HepG2 (cell line): ENCODE measurements at regions not wholly inside any gene's neighbourhood (a gene's known extent, or its start where the extent isn't known, plus 50 kb on each side); places are given as distances from the start of the nearest gene placed in this dataset.

Experiments used
- ATAC-seq: fragments of 200-7000 bp; cut with Tn5 transposase; 3 replicates; pipeline ENCODE4 v1.9.1; 2020; ENCODE audit warnings: mild to moderate bottlenecking, moderate library complexity
- BruUV-seq: library from RNA; stranded (reverse); fragments of 400-500 nt; replicated peaks from 2 replicates; lab custom pipeline; 2021; lab: Mats Ljungman, UMichigan
- CTCF ChIA-PET: fragments of 300-600 bp; formaldehyde crosslinking; extraction: SDS; loops from one replicate; lab custom pipeline; 2021; ENCODE audit warnings: low total read pairs, inconsistent platforms, low intra/inter-chr PET ratio; lab: Yijun Ruan, JAX
- POLR2A ChIA-PET: fragments of 350-600 bp; sonication (Branson Sonifier 250); formaldehyde crosslinking; loops from one replicate; lab custom pipeline; 2020; ENCODE audit warnings: antibody characterized with exemption, inconsistent platforms; lab: Yijun Ruan, JAX
- DNase-seq: peaks from one replicate; pipeline ENCODE4 v3.0.0-alpha.2; 2015; ENCODE audit warnings: low spot score
- FAIRE-seq: peaks from 3 replicates; lab custom pipeline; 2011; peaks lifted over from hg19 to GRCh38; lab: Jason Lieb, UNC
- H2AFZ ChIP-seq: one replicate; pipeline ENCODE4 v1.6.1; 2011; ENCODE audit warnings: low read length, inconsistent platforms
- H3K27ac ChIP-seq: fragments of 300-600 bp; 3 replicates; pipeline ENCODE4 v1.8.0; 2011; ENCODE audit warnings: mixed run types, mild to moderate bottlenecking, mixed read lengths, low read length, inconsistent platforms; ENCODE audit not compliant: insufficient read depth; ENCODE audit errors: extremely low read length
- H3K27me3 ChIP-seq, 2 experiments: fragments of 200-600 bp in 1 of 2; 2 replicates in 1 of 2; 3 replicates in 1 of 2; pipeline versions ENCODE4 v1.6.0 to v1.8.0; 2011; ENCODE audit warnings: low read length in 2 of 2, mild to moderate bottlenecking in 2 of 2, moderate library complexity in 2 of 2, inconsistent platforms in 1 of 2; ENCODE audit not compliant: insufficient read depth in 2 of 2, control insufficient read depth in 1 of 2
- H3K36me3 ChIP-seq, 2 experiments: fragments of 200-600 bp in 1 of 2; replicated peaks in 1 of 2; 2 replicates in 1 of 2; 3 replicates in 1 of 2; pipeline versions ENCODE4 v1.5.1 to v1.8.0; 2011; ENCODE audit warnings: low read length in 2 of 2, inconsistent platforms in 1 of 2; ENCODE audit not compliant: insufficient read depth in 2 of 2, control insufficient read depth in 1 of 2
- H3K4me1 ChIP-seq: 2 replicates; pipeline ENCODE4 v1.5.1; 2012; ENCODE audit warnings: low read length, inconsistent platforms; ENCODE audit not compliant: insufficient read depth
- H3K4me2 ChIP-seq: 2 replicates; pipeline ENCODE4 v1.6.0; 2011; ENCODE audit warnings: low read depth, low read length, inconsistent platforms
- H3K4me3 ChIP-seq, 3 experiments: fragments of 200-600 bp in 1 of 3; sonication (generic), shearing (Covaris generic) in 1 of 3; replicated peaks in 1 of 3; 2 replicates each; pipeline ENCODE4 v1.5.1; 2011 to 2016; ENCODE audit warnings: low read length in 3 of 3, inconsistent platforms in 2 of 3, low read depth in 2 of 3, mild to moderate bottlenecking in 2 of 3, control low read depth in 1 of 3, mixed read lengths in 1 of 3; ENCODE audit not compliant: insufficient read depth in 1 of 3
- H3K79me2 ChIP-seq: one replicate; pipeline ENCODE4 v1.6.1; 2011; ENCODE audit warnings: low read length, inconsistent platforms; ENCODE audit not compliant: insufficient read depth
- H3K9ac ChIP-seq: 2 replicates; pipeline ENCODE4 v1.6.0; 2011; ENCODE audit warnings: mild to moderate bottlenecking, low read depth, low read length, inconsistent platforms; ENCODE audit not compliant: insufficient read depth
- H3K9me3 ChIP-seq: 2 replicates; pipeline ENCODE4 v1.5.1; 2012; ENCODE audit warnings: mild to moderate bottlenecking, low read length
- H4K20me1 ChIP-seq: 2 replicates; pipeline ENCODE4 v1.6.0; 2011; ENCODE audit warnings: inconsistent platforms, mild to moderate bottlenecking, low read length, moderate library complexity; ENCODE audit not compliant: insufficient read depth
- GZF1 ChIP-seq: sonication (generic); formaldehyde crosslinking; IDR thresholded peaks from 2 replicates; pipeline ENCODE4 v1.5.1; 2020; ENCODE audit warnings: mild to moderate bottlenecking, missing genetic modification reagents
- IRF2 ChIP-seq: IDR thresholded peaks from 2 replicates; pipeline ENCODE4 v1.6.1; 2018; ENCODE audit warnings: missing genetic modification reagents, missing compliant biosample characterization
- NFRKB ChIP-seq: fragments of 450-650 bp; IDR thresholded peaks from 2 replicates; pipeline ENCODE4 v1.6.1; 2017
- RELA ChIP-seq: sonication (generic); formaldehyde crosslinking; IDR thresholded peaks from 2 replicates; pipeline ENCODE4 v1.4.0; 2020; ENCODE audit warnings: missing genetic modification reagents
- TCF12 ChIP-seq, 2 experiments: fragments of 450-650 bp in 1 of 2; sonication (generic) in 1 of 2; formaldehyde crosslinking in 1 of 2; IDR thresholded peaks; 2 replicates each; pipeline versions ENCODE4 v1.6.1 to v1.8.0; 2017 to 2022; ENCODE audit warnings: antibody characterized with exemption in 1 of 2, mild to moderate bottlenecking in 1 of 2, missing genetic modification reagents in 1 of 2, moderate library complexity in 1 of 2
- ZBTB49 ChIP-seq: sonication (generic); formaldehyde crosslinking; IDR thresholded peaks from 2 replicates; pipeline ENCODE4 v1.4.0; 2020; ENCODE audit warnings: missing genetic modification reagents, borderline replicate concordance
- ZNF253 ChIP-seq: sonication (generic); formaldehyde crosslinking; IDR thresholded peaks from 2 replicates; pipeline ENCODE4 v1.8.0; 2022; ENCODE audit warnings: mild to moderate bottlenecking, missing genetic modification reagents, borderline replicate concordance
- ZNF841 ChIP-seq: sonication (generic); formaldehyde crosslinking; IDR thresholded peaks from 2 replicates; pipeline ENCODE4 v1.8.1; 2023; ENCODE audit warnings: missing genetic modification reagents, borderline replicate concordance
- WGBS: methylation state at CpG from one replicate; pipeline ENCODE4 v1.1.6; 2017; ENCODE audit warnings: low lambda C conversion rate; 5-methylcytosine and 5-hydroxymethylcytosine counted together
- in situ Hi-C: cut with HindIII; loops from 2 replicates; pipeline ENCODE4 v1.10.0; 2017; ENCODE audit warnings: low pct_unique_long_range_greater_than_20kb; ENCODE audit not compliant: extremely low pct_ligation_motif_present
- intact Hi-C: fragments of 100-400 bp; cut with micrococcal nuclease; formaldehyde crosslinking; loops from one replicate; pipeline ENCODE4 v1.10.0; 2022; ENCODE audit not compliant: unreplicated experiment

DNA sequence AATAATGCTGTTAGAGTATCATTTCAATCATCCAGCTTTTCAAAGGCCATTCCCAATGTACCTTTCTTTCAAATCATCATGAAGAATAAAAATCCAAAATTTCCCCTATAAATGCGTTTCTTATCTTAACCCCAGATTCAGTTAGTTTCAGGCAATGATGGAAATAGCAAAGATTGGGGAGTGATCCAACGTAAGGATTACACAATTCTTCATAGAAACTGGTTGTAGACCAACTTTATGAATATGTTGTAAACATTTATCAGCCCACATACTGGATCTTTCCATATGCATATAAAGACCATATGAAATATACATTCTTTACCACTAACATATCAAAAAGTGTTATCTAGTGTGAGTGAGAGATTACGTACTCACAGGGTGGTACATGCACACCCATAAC is 92.7 kb downstream of the ZC3H11B start:
- H3K27me3 ChIP-seq: no peaks in the 10 kb centered on the region
- no peak overlapping the region for H3K27ac ChIP-seq
- no peak overlapping the region for H3K4me2 ChIP-seq
- H3K9ac ChIP-seq: no peak overlapping the region
- TF ChIP-seq RELA (no peak), GZF1 (CRISPR knock-in tag) (no peak)
- TF ChIP-seq, all 625 proteins: peak for 0
- Histone ChIP-seq H3K9me3 (no peaks in the 10 kb centered on the region), H2AFZ (no peak overlapping the region), H3K4me3 (no peak overlapping the region), H3K79me2 (no peaks in the 10 kb centered on the region), H3K36me3 (no peaks in the 10 kb centered on the region), H4K20me1 (no peaks in the 10 kb centered on the region), H3K4me1 (no peaks in the 10 kb centered on the region)
- 35% methylated on average over 3 of the region's 3 CpGs for WGBS
- no TSS peak for BruUV-seq
- intact Hi-C loops: no loop called here
- in situ Hi-C loops: no loop called here
- ATAC-seq (no peak), FAIRE-seq (no peak), DNase-seq (no peak)
- POLR2A ChIA-PET: no interaction called here
- CTCF ChIA-PET: no interaction called here

- Histone ChIP-seq H3K27me3 (no peaks in the 10 kb centered on the region), H3K4me2 (no peak overlapping the region), H3K4me1 (no peaks in the 10 kb centered on the region), H3K9ac (no peak overlapping the region), H3K27ac (no peak overlapping the region), H3K9me3 (no peaks in the 10 kb centered on the region), H4K20me1 (no peaks in the 10 kb centered on the region), H2AFZ (no peak overlapping the region), H3K79me2 (no peaks in the 10 kb centered on the region), H3K36me3 (no peaks in the 10 kb centered on the region), H3K4me3 (no peak overlapping the region)
- CTCF ChIA-PET: no interaction called here
- BruUV-seq: no TSS peak
- no peak for DNase-seq
- TF ChIP-seq ZBTB49 (CRISPR knock-in tag) (no peak), ZNF253 (CRISPR knock-in tag) (no peak), ZNF841 (CRISPR knock-in tag) (no peak), NFRKB (no peak), IRF2 (CRISPR knock-in tag) (no peak), TCF12 (IDR thresholded peaks at IDR 0.05) (no peak), TCF12 (CRISPR knock-in tag; IDR thresholded peaks at IDR 0.05) (no peak)
- in situ Hi-C loops (no loop called here), intact Hi-C loops (no loop called here)
- ATAC-seq: no peak
- POLR2A ChIA-PET: no interaction called here
- FAIRE-seq: no peak
Observed at GRCh38 chr1:219518907-219519248, 94.0 kb downstream of the ZC3H11B start.
